ENCODE measurements at regions not wholly inside any gene's neighbourhood (a gene's known extent, or its start where the extent isn't known, plus 50 kb on each side); places are given as distances from the start of the nearest gene placed in this dataset.

DNA sequence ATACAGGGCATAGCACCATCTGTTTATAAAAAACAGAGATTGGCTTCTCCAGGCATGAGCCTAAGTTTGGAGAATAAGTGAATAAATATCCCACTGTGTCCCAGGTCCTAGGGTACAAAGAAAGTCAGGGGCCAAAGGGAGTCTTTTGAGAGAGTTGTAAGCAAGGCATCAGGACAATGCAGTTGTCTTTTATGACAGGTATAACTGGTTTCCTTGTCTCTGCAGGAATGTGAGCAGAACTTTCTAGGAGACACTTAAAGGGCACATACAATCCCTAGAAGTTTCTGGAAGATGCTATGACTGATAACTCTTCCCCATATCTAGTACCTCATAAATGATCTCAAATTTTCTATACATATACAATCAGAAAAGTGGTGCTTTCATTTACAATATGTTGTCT, 245.6 kb upstream of the RGMB start:
- H3K9ac ChIP-seq: no peak overlapping the region
- no peak overlapping the region for H3K4me3 ChIP-seq (IDR thresholded peaks at IDR 0.05; ENCODE audit: insufficient read depth, low read depth, low read length)
- H3K4me1 ChIP-seq (ENCODE audit: low read depth, poor library complexity, severe bottlenecking): no peaks in the 10 kb centered on the region
- TF ChIP-seq, protein P1, sequence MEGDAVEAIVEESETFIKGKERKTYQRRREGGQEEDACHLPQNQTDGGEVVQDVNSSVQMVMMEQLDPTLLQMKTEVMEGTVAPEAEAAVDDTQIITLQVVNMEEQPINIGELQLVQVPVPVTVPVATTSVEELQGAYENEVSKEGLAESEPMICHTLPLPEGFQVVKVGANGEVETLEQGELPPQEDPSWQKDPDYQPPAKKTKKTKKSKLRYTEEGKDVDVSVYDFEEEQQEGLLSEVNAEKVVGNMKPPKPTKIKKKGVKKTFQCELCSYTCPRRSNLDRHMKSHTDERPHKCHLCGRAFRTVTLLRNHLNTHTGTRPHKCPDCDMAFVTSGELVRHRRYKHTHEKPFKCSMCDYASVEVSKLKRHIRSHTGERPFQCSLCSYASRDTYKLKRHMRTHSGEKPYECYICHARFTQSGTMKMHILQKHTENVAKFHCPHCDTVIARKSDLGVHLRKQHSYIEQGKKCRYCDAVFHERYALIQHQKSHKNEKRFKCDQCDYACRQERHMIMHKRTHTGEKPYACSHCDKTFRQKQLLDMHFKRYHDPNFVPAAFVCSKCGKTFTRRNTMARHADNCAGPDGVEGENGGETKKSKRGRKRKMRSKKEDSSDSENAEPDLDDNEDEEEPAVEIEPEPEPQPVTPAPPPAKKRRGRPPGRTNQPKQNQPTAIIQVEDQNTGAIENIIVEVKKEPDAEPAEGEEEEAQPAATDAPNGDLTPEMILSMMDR (conservative IDR thresholded peaks at IDR 0.05; ENCODE audit: low read depth, low read length): no peak
- H3K27ac ChIP-seq: no peak overlapping the region
- no peak overlapping the region for H3K4me2 ChIP-seq
- no peak overlapping the region for H2AFZ ChIP-seq (ENCODE audit: low read depth)
- H4K20me1 ChIP-seq (ENCODE audit: insufficient read depth): no peaks in the 10 kb centered on the region
- H3K79me2 ChIP-seq (ENCODE audit: insufficient read depth, low read depth): no peaks in the 10 kb centered on the region
- no peaks in the 10 kb centered on the region for H3K27me3 ChIP-seq (ENCODE audit: insufficient read depth, low read depth)
- no peaks in the 10 kb centered on the region for H3K36me3 ChIP-seq (ENCODE audit: insufficient read depth)

DNA sequence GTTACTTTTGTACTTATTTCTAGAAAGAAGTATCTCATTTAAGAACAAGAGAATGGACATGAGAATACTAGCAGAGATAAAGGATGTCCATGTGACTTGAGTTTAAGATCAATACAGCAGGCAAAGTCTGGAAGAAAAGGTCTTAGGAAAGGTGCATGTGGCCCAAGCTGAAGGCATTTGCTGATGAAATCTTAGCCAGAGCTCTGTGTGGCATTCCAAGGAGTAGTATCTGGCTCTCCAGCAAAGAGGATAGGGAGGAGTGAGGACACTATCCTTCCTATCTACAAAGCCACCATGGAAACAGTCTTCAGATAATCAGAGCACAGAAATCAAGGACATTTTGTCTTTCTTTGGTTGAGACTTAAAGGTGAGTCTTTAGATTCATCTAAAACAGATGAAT, 244.1 kb upstream of the RGMB start:
- TF ChIP-seq, protein P1 (conservative IDR thresholded peaks at IDR 0.05; ENCODE audit: low read depth, low read length): no peak
- Histone ChIP-seq H4K20me1 (ENCODE audit: insufficient read depth) (no peaks in the 10 kb centered on the region), H3K36me3 (ENCODE audit: insufficient read depth) (no peaks in the 10 kb centered on the region), H3K27me3 (ENCODE audit: insufficient read depth, low read depth) (no peaks in the 10 kb centered on the region), H3K4me1 (ENCODE audit: low read depth, poor library complexity, severe bottlenecking) (no peaks in the 10 kb centered on the region), H3K4me2 (no peak overlapping the region), H3K27ac (no peak overlapping the region), H3K79me2 (ENCODE audit: insufficient read depth, low read depth) (no peaks in the 10 kb centered on the region), H2AFZ (ENCODE audit: low read depth) (no peak overlapping the region), H3K4me3 (IDR thresholded peaks at IDR 0.05; ENCODE audit: insufficient read depth, low read depth, low read length) (no peak overlapping the region), H3K9ac (no peak overlapping the region)

DNA sequence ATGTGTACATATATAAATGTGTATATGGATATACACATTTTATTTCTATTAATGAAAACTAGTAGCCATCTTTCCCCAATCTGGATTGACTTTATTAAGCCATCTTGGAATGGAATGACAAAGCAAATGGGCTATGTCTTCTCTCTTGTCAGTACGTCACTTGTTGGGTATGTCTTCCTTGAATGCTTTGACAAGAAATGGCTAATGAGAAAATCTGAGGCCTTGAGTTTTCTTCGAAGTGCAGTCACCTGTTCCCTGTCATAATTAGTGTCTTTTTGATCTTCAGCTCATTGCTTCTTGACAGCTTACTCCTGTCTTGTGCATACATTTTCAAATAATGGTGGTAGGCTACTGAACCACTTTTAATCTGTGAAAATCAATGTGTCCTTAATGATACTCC, 243.2 kb upstream of the RGMB start:
- H3K79me2 ChIP-seq (ENCODE audit: insufficient read depth, low read depth): no peaks in the 10 kb centered on the region
- no peaks in the 10 kb centered on the region for H3K27me3 ChIP-seq (ENCODE audit: insufficient read depth, low read depth)
- H3K36me3 ChIP-seq (ENCODE audit: insufficient read depth): no peaks in the 10 kb centered on the region
- no peak overlapping the region for H3K27ac ChIP-seq
- no peaks in the 10 kb centered on the region for H4K20me1 ChIP-seq (ENCODE audit: insufficient read depth)
- H3K4me1 ChIP-seq (ENCODE audit: low read depth, poor library complexity, severe bottlenecking): no peaks in the 10 kb centered on the region
- no peak overlapping the region for H3K4me3 ChIP-seq (IDR thresholded peaks at IDR 0.05; ENCODE audit: insufficient read depth, low read depth, low read length)
- H2AFZ ChIP-seq (ENCODE audit: low read depth): no peak overlapping the region
- H3K9ac ChIP-seq: no peak overlapping the region
- H3K4me2 ChIP-seq: no peak overlapping the region
- TF ChIP-seq, protein P1 (conservative IDR thresholded peaks at IDR 0.05; ENCODE audit: low read depth, low read length): no peak

DNA sequence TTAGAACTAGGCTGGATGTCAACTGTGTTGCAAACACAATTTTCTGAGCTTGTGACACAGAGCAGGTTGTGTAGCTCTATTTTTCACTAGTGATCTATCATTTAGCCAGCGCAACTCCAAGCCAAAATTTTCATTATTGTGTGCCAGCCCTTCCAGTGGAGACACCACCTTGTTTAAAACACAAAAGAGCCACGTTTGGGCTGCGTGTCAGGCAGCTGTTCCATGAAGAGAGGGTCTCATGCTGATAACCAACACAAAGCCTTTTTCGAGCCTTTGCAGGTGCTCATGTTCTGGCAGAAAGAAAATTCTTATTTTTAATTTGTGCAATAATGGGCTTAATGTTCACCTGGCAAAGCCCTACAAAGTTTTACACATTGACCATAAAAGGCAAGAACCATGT, 237.6 kb upstream of the RGMB start:
- Histone ChIP-seq H3K4me1 (ENCODE audit: low read depth, poor library complexity, severe bottlenecking) (no peaks in the 10 kb centered on the region), H3K9ac (no peak overlapping the region), H2AFZ (ENCODE audit: low read depth) (no peak overlapping the region), H3K27me3 (ENCODE audit: insufficient read depth, low read depth) (no peaks in the 10 kb centered on the region), H3K79me2 (ENCODE audit: insufficient read depth, low read depth) (no peaks in the 10 kb centered on the region), H3K27ac (no peak overlapping the region), H3K36me3 (ENCODE audit: insufficient read depth) (no peaks in the 10 kb centered on the region), H3K4me3 (IDR thresholded peaks at IDR 0.05; ENCODE audit: insufficient read depth, low read depth, low read length) (no peak overlapping the region), H3K4me2 (no peak overlapping the region), H4K20me1 (ENCODE audit: insufficient read depth) (no peaks in the 10 kb centered on the region)
- TF ChIP-seq, protein P1 (conservative IDR thresholded peaks at IDR 0.05; ENCODE audit: low read depth, low read length): no peak

All from KMS-11 (cell line).